A172 (cell line): ENCODE measurements at regions not wholly inside any gene's neighbourhood (a gene's known extent, or its start where the extent isn't known, plus 50 kb on each side); places are given as distances from the start of the nearest gene placed in this dataset.

ENCODE experiments used
- DNase-seq: peaks from one replicate; pipeline ENCODE4 v3.0.0-alpha.2; 2015; ENCODE audit warnings: low spot score

- DNase-seq = no peak
Observed at GRCh38 chr21:35428489-35428888, 379.4 kb upstream of the RUNX1 start.

DNA sequence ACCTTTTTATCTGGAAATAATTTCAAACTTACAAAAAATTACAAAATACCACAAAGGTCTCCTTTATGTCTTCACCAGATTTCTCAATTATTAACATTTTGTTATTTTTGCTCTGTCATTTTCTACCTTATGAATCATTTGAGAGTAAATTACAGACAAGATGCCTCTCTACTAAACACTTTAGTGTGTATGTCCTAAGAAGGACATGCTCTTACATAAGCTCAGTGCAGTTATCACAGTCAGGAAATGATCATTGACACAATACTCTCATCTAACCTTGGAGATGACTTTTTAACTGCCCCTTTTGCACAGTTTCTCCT is 378.9 kb upstream of the RUNX1 start:
- DNase-seq = no peak

DNA sequence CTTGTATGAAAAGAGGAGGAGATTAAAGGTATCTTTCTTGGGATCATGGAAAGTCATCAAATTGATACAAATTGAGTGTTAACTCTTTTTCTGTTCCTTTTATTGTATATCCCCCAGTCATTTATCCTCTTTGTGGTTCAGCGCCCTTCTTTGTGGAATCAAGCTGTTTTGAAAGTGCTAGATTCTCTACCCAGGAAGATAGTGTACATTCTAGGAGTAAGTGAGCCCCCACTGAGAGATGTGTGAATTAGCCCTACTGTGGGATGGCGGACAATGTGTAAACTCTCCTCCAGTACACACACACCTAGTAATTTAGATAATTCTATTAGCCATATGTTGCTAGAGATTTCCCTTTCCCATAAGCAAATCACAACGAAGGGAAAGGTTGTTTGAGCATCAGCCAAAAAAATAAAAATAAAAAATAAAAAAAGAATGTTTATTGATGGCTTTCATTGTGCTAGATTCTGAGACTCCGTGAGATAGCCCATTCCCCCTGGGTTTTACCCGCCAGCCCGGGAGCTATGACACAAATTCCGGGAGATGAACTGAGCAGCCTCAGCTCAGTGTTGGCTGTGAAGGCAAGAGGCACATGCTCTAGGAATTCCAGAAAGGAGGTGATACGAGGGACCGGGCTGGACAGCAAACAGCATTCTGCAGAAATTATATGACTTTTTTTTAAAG is 378.4 kb upstream of the RUNX1 start:
- DNase-seq = no peak

GRCh38 chr21:35426897-35427296 is 377.8 kb upstream of the RUNX1 start:
- no peak for DNase-seq

DNA sequence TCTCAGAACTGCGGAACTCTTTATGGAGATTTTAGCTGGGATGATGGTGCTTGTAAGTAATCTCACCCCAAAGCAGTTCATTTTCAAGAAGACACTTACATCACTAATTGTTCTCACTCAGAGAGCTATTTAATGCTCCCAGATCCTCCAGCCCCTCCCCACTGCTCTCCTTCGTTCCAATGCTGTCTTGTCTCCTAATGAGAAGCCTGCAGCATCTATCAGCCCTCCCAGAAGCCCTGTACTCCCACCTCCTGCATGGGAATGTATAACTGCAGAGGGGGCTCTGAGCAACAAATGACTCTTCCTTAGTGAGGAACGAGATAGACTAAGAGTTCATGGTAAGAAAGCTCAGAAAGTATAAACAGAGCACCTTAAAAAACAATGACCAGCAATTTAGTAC is 377.4 kb upstream of the RUNX1 start:
- no peak for DNase-seq

DNA sequence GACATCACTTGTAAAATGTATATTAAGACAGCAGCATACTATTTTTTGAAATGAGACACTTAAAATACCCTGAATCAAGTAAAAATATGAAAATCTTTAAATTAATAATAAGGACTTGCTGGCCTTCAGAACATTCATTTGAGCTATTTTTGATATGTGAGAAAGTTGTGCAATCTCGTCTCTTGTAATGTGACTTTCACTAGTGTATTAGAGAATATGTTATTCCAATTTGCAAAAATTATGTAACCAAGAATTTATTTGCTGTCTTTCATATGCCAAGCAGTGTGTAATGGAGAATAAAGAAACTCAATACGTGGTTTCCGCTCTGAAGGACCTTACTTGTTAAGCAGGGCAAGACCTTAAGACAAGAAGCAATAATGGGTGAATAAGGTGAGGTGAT is 375.0 kb upstream of the RUNX1 start:
- DNase-seq = no peak

DNA sequence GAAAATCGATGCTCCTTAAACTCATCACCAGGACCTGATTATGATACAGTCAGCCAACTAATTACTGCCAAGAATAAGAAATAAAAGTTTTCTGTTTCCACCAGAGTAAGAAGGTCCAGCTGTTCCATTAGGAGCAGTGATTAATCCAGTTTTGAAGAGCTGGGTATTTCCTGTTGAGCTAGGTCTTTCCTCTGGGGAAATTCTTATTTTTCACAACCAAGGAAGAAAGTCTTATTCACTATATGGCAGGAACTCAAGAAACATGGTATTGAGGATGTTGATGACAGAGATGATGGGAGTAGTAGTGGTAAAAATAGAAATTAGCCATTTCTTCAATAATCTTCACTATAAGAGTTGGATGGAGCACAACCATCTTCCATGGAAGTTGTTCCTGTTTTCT is 374.6 kb upstream of the RUNX1 start:
- DNase-seq = no peak

- DNase-seq = no peak
Observed at GRCh38 chr21:35422011-35422410, 372.9 kb upstream of the RUNX1 start.

DNA sequence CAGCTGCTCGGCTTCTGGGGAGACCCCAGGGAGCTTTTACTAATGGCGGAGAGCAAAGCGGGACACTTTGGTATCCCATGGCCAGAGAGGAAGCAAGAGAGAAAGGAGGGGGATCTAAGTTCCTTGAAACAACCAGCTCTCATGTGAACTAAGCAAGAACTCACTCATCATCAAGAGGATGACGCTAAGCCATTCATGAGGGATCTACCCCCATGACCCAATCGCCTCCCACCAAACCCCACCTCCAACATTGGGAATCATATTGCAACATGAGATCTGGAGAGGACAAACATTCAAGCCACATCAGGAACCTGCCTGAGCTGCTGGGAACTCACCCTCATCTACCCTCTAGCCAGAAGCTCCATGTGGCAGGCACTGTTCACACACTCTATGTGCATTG is 372.1 kb upstream of the RUNX1 start:
- DNase-seq = no peak

GRCh38 chr21:35420656-35421055 is 371.6 kb upstream of the RUNX1 start:
- no peak for DNase-seq

- DNase-seq = no peak
Observed at GRCh38 chr21:35417762-35418161, 368.7 kb upstream of the RUNX1 start.

- DNase-seq = no peak
Observed at GRCh38 chr21:35416866-35417489, 367.9 kb upstream of the RUNX1 start.

GRCh38 chr21:35414507-35415139 is 365.5 kb upstream of the RUNX1 start:
- DNase-seq = no peak

GRCh38 chr21:35414056-35414455 is 365.0 kb upstream of the RUNX1 start:
- DNase-seq = no peak

DNA sequence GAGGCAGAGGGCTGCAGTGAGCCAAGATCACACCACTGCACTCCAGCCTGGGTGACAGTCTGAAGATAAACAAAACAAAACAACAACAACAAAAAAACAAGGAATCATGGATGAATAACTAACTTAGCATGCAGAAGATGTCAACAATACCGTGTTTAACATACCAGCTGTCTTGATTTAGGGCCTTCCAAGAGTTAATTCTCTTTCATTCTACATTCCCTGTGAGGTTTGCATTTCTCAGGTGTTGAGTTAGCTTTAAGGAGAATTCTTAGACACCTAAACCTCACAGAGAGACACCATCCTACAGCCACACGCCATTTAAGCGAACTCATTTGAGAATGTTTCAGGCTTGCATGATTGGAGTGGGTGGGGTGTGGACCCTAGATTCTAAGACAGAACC is 363.1 kb upstream of the RUNX1 start:
- no peak for DNase-seq

DNA sequence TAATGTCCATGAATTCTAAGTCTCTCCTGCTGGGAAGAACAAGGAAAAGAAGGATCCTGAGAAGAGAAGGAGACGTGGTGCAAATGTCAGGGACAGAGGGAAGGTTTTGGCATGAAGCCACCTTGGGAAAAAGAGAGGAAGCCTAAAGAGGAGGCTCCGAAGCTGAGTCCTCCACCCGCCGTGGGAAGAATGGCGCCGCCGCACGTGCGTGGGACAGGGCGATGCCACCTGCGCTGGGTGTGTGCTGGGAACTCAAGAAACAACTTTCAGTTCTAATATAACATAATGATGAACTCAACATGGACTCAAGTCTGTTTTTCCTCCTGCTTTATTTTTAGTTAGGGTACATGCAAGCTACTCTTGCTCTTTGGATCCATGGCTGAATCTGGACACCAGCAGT is 362.3 kb upstream of the RUNX1 start:
- no peak for DNase-seq

DNA sequence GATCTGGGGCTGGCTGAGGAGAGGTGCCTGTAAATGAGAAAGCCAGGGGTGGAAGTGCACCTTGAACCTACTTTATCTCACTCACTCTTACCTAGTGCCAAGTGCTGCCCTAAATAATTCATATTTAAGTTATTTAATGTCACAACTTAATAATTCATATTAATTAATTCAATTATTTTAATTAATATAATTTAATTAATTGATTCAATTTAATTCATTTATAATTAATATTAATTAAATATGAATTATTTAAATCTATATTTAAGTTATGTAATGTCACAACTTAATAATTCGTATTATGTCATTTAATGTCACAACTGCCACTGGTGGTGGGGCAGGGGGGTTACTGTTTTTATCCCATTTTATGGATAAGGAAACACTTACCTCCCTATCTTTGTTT is 361.6 kb upstream of the RUNX1 start:
- no peak for DNase-seq

- no peak for DNase-seq
Observed at GRCh38 chr21:35410123-35410522, 361.0 kb upstream of the RUNX1 start.

DNA sequence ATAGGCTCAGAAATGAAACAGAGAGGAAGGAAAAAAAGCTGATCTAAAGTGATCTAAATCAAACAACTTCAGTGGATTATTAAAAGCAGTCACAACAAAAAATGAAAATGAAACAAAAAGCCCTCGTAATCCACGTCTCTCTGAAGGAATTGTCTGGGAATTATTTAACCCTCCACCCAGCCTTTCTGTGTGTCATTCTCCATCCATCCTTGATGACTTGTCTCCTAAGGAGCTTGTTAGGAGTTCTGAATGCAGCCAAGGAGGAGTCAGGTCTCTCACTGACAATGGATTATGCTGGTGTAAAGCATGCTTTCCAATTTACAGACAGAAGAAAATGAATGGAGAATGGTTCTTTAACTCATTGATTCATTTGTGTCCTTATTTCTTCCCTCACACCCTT is 359.3 kb upstream of the RUNX1 start:
- DNase-seq = peak; percentile 52

DNA sequence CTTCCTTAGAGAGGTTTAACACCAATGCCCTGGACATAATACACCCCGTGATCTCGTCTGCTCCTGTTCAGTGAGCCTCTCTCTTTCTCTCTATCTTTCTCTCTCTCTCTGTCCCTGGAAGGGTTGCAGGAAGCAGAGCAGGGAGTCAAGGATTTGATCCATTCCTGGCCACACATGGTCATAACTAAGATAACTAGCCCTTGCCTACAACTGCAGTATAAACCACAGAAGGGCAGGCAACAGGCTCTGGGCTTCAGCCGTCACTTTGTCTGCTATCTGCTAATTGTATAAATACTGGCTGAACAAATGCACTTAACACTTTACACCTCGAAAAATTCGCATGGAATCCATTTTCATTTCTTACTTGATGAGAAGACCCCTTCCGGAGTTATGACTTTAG is 357.5 kb upstream of the RUNX1 start:
- no peak for DNase-seq

- no peak for DNase-seq
Observed at GRCh38 chr21:35405981-35406380, 356.9 kb upstream of the RUNX1 start.

DNA sequence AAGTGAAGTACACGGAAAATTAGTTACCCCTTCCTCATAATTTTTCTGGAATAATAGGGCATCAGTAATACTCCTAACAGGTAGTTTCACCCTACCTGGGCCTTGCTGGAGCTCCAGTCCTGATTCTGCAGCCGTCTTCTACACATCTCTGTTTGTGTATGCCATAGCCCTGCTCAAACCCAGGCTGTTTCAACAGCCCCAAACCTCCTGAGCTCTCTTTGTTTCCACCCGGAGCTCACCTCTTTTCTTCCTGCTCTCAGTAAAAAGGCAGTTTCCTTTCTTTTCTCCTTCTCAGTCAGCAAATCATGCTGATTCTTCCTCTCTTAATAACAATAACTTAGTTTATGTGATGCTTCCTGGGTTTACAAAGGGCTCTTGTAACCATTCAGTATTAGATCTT is 355.1 kb upstream of the RUNX1 start:
- no peak for DNase-seq

- DNase-seq = no peak
Observed at GRCh38 chr21:35402061-35402460, 353.0 kb upstream of the RUNX1 start.

GRCh38 chr21:35401476-35401875 is 352.4 kb upstream of the RUNX1 start:
- peak; percentile 56 for DNase-seq
